Left cardiac atrium (tissue), 4 donors: ENCODE measurements at regions not wholly inside any gene's neighbourhood (a gene's known extent, or its start where the extent isn't known, plus 50 kb on each side); places are given as distances from the start of the nearest gene placed in this dataset.

ENCODE experiments used
- ATAC-seq, 2 donors: fragments of 200-7000 bp; cut with Tn5 transposase; one replicate each; pipeline ENCODE4 v1.9.1; 2020; ENCODE audit warnings: mild to moderate bottlenecking in 2 of 2, moderate library complexity in 2 of 2
- DNase-seq: peaks from one replicate; pipeline ENCODE4 v3.0.0-alpha.2; 2020
- intact Hi-C, 2 donors: fragments of 100-400 bp; cut with DNase I; formaldehyde crosslinking; loops; one replicate each; pipeline versions ENCODE4 v1.14.1 to v1.15.1; 2022 to 2023
- donor health status: DM: no; HTN: yes; CAD: no.
- donor health status: DM: no; HTN: yes; CAD: no; lungs with severe emphysema.
- donor health status: DM: yes; HTN: yes; CAD: no.
- donor health status: Dilated cardiomyopathy.

DNA sequence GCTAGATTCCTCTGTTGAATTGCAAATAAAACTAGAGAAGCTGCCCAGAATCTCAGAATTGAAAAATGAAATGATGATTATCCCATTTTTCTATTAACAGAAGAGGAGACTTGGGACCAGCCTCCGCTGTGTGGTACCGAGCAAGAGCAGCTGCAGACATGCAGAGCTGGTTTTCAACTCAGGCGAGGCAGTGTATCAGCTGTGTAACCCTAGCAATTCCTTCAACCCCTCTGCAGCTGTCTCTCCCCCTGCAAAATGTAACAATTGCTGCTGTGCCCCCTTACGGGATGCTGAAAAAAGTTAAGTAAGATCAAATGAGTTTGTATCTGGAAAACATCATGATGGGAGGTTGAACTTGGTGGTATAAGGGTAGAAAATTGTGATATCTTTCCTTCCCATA is 98.5 kb upstream of the C3orf80 start:
- ATAC-seq (no peak), DNase-seq (no peak)
- intact Hi-C loops: no loop called here

DNA sequence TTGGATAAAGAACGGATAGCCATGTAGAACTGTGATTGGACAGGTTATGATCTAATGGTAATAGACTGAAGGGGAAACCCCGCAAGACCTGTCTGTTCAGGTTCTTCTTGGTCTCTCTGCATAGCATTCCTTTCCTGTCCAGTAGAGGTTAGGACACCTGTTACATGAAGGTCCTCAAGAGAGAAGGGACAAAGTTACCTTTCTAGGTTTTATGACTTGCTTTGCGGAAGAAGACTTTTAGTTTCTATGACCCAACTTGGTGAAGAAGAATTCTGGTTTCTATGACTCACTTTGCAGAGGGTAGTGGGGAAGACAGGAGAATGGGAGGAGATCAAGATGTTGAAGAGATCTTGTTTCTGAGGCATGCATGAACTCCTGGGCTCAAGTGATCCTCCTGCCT is 97.9 kb upstream of the C3orf80 start:
- DNase-seq (no peak), ATAC-seq (no peak)
- intact Hi-C loops: no loop called here

GRCh38 chr3:160128056-160128455 is 97.2 kb upstream of the C3orf80 start:
- DNase-seq (no peak), ATAC-seq (no peak)
- intact Hi-C loops: no loop called here

DNA sequence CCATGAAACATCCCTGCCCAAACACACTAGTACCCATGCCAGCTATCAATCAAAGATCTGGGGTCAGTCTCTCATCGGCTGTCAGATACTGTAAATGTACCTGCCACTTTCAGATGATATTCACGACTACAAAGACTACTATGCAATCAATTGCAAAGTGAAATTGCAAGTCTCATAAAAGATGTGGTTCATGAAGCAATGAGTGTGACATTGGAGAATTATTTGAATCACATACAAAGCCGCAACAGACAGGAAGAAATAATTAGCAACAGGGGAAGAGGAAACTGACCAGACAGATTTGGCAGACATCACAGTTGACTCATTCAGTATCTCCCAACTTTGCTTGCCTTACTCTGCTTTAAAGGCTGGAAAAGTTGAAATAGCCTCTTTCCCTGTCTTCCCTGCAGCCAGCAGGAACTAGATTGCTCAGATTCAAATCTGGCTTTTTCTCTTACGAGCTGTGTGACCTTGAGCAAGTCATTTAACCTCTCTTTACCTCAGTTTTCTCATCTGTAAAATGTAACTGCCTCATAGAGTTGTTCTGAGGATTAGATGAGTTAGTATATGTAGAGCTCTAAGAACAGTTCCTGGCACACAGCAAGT is 95.7 kb upstream of the C3orf80 start:
- intact Hi-C loops: no loop called here
- DNase-seq: no peak
- ATAC-seq: peak; percentile 53 to 92

DNA sequence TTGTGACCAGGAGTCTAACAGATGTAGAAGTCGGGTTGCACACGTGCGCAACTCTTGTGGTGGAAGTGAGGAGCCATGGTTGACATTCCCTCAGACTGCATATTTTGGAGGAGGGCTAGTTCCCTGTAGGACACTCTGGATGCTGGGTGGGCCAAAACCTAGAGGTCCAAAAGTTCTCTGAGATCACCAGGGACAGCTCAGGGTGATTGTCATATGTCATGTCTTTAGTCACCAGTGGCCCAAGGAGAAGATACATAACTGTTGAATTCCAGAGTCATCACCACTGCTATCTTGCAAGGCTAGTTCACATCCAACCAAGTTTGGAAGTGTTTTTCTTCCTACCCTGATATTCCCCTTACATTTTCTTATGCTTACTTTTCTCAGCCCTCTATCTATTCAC is 95.2 kb upstream of the C3orf80 start:
- DNase-seq (no peak), ATAC-seq (no peak)
- intact Hi-C loops: no loop called here

DNA sequence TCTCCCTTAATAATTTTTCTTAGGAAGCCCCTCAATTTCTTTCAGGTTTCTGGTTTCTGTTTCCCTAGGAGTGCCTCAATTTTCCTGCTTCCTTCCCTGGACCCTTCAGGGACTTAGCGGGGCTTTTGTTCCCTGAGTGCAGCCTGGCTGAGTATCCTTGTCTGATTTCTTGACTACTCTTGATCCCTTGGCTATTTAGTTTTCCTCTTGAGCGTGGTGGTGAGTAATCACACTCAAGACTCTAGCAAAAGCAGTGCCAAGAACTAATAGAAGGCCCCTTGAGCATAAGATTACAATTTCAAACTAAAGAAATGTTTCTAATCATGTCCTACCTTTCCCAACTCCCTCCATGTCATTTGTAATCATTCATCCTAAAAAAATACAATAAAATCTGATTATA is 94.3 kb upstream of the C3orf80 start:
- peak in 1 of 2 donors; percentile 58 for ATAC-seq
- no peak for DNase-seq
- intact Hi-C loops: no loop called here

GRCh38 chr3:160132226-160132625 is 93.0 kb upstream of the C3orf80 start:
- ATAC-seq (no peak), DNase-seq (no peak)
- intact Hi-C loops: no loop called here

DNA sequence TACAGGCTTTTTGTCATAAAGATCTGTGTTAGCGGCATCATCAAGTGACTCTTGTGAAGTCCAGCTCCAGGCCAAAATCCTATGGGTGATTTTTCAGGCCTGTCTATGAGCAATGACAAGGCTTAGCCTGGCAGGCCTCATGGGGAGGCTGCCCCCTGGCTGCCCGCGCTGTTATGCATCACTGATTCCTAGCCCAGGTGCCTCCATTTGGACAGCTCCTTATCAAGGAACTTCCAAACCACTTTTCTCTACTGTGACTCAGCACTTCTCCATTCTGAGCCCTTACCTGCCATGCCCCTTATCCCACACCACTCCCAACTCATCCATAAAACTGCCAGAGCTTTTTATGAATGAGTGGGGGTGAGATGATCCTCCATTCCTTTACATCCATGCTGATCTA is 91.5 kb upstream of the C3orf80 start:
- intact Hi-C loops: no loop called here
- ATAC-seq (no peak), DNase-seq (no peak)

DNA sequence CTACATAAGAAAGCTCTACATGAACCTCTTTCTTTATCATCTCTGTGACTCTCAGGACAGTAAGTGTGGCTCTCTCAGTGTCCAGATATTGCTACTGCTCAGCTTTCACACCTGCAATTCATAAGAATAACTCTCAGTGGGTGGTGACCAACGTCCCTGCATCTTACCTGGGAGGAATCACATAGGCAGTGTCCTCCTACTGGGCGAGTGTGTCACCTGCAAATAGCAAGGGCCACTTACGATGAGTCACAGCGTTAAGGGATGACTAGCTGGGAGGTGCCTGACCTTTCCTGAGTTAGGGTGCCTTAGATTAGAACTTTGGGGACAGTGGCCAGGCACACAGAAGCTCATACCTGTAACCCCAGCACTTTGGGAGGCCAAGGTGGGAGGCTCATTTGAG is 90.8 kb upstream of the C3orf80 start:
- ATAC-seq (no peak), DNase-seq (no peak)
- intact Hi-C loops: no loop called here

- intact Hi-C loops: no loop called here
- DNase-seq: no peak
- ATAC-seq: peak in 1 of 2 donors; percentile 59
These were observed 90.3 kb upstream of the C3orf80 start for GRCh38 chr3:160134964-160135363.

DNA sequence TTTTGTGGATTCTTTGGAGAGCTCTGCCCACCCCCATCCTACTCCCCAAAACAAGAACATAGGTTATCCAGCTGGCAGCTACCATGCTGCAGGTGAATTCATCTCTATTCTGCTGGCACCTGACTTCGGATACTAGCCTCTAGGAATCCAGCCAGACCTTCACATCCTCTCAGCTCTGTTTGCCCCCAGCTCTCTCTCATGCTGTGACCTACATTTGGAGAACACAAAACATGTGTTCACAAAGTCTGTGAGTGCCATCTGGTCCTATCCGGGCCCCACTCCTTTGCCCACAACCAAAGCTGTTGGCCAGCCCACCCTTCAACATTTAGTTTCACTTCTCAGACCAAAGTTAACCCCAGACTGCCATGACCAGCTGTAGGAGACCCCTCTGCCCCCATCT is 89.4 kb upstream of the C3orf80 start:
- intact Hi-C loops: no loop called here
- ATAC-seq: no peak
- DNase-seq: no peak

DNA sequence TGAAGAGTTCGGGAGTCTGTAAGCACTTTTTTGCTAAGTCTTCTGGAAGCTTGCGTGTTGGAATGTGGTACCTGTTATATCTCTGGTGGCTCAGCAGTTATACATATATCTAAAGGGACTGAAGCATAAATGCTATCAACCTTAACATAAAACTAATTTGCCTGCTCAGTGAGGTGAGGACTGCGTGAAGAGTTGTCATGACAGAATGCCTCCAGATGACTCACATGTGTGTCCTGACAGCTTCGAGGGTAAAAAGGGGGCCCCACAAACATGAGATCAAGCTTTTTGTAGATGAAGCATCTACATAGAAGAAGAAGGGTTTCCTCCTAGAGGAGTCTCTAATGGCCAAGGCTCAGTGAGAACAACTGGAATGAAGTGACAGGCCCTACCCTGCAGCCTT is 88.8 kb upstream of the C3orf80 start:
- ATAC-seq (no peak), DNase-seq (no peak)
- intact Hi-C loops: no loop called here

DNA sequence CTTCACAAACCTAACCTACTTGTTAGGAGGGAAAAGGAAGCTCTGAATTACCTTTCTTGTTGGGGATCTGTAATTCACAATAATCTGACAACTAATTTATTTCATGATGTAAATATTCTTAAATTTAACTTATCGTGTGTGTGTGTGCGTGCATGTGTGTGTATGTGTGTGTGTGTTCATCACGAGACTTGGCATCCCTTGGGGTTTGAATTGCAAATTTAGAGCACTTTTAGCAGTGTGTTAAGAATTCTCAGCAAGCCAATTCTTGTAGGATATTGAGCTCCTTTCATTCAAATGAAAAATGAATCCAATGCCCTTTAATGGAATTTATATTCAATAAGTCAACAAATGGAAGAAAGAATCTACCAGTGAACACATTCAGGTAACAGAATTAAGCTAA is 85.9 kb upstream of the C3orf80 start:
- intact Hi-C loops: no loop called here
- ATAC-seq: no peak
- no peak for DNase-seq

DNA sequence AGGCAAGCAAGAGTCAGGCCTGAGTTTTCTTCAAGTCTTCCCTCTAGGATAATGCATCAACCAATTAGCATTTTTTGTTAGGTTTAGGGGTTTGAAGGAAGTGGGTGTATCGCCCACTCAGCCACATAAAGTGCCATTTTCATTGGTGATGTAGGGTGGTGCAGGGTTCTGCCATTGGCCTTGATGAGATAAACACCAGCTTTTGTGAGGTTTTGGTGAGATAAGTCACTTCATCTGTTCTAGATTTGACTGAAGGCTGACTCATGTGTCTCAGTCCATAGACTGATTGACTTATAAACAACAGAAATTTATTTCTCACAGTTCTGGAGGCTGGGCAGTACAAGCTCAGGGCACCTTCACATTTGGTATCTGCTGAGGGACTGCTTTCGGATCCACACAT is 84.5 kb upstream of the C3orf80 start:
- ATAC-seq (no peak), DNase-seq (no peak)
- intact Hi-C loops: no loop called here

DNA sequence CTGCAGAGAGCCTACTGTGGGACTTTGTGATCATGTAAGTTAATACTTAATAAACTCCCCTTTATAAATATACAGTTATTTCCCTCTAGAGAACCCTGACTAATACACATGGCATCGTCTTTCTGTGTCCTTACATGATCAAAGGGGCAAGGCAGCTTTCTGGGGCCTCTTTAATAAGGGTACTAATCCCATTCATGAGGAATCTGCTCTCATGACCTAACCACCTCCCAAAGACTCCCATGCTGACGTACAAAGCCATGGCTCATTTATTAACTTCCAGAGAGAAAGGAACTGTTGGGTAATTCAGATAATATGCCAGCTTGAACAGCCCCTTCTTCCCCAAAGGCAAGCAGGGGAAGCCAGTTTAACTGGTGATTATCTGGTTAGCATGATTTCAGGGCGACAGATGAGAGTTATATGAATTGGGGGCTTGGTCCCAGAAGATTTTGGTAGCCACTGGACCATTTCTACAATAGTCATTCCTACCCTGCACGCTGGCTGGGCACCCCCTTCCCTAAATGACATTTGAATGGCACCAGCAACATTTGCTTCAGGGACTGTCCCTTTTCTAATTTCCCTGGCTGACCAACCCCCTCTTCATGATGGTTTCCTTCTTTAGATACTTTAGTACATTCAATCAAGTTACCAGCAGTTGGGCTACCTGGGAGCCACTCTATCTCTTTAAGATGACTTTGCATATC is 83.6 kb upstream of the C3orf80 start:
- ATAC-seq: no peak
- intact Hi-C loops: no loop called here
- no peak for DNase-seq

DNA sequence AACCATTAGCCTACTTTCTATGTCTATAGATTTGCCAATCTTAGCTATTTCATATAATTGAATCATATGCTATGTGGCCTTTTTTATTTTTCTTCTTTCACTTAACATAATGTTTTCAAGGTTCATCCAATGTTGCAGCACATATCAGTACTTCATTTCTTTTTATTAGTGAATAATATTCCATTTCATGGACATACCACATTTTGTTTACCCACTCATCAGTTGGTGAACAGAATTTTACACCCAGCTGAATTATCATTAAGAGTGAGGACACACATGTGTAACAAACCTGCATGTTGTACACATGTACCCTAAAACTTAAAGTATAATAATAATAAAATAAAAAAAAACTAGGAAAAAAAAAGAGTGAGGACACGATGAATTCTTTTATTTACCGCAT is 81.7 kb upstream of the C3orf80 start:
- intact Hi-C loops: no loop called here
- no peak for DNase-seq
- no peak for ATAC-seq

GRCh38 chr3:160150066-160150465 is 75.2 kb upstream of the C3orf80 start:
- intact Hi-C loops: no loop called here
- ATAC-seq: peak in 1 of 2 donors; percentile 79
- DNase-seq: peak; percentile 51

GRCh38 chr3:160150525-160150924 is 74.7 kb upstream of the C3orf80 start:
- ATAC-seq (peak; percentile 47 to 93), DNase-seq (no peak)
- intact Hi-C loops: no loop called here

GRCh38 chr3:160152638-160153037 is 72.6 kb upstream of the C3orf80 start:
- intact Hi-C loops: no loop called here

GRCh38 chr3:160154033-160154432 is 71.2 kb upstream of the C3orf80 start:
- DNase-seq (no peak), ATAC-seq (no peak)
- intact Hi-C loops: no loop called here

More at GRCh38 chr3:160152638-160153037, 72.6 kb upstream of the C3orf80 start:
- no peak for ATAC-seq
- DNase-seq: no peak

DNA sequence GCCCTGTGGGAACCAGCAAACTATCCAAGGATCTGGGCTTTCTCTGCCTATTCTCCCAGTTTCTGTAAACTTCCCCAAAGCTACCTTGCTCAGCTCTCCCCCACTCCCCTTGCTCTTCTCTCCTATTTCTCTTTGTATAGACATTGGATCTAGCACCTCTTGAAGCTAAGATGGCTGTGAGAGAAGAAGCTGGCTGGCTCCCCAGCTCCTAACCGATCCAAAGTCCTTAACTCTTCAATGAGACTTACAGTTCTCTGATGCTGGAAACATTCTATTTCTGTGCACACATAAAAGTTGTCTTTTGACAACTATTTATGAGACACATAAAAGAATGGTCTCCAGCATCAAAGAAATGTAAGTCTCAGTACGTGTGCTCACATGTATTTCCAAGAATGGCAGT is 70.6 kb upstream of the C3orf80 start:
- ATAC-seq (no peak), DNase-seq (no peak)
- intact Hi-C loops: no loop called here
